Retinal pigment epithelial cell (primary cell): ENCODE measurements at regions not wholly inside any gene's neighbourhood (a gene's known extent, or its start where the extent isn't known, plus 50 kb on each side); places are given as distances from the start of the nearest gene placed in this dataset.

Experiments used
- DNase-seq: peaks from one replicate; pipeline ENCODE4 v3.0.0-alpha.2; 2010; ENCODE audit warnings: low read depth
- H3K4me3 ChIP-seq: 2 replicates; pipeline ENCODE4 v1.5.1; 2011; ENCODE audit warnings: mild to moderate bottlenecking, low read length, control low read depth, moderate library complexity
- CTCF ChIP-seq: conservative IDR thresholded peaks from 2 replicates; pipeline ENCODE4 v1.5.1; 2011; ENCODE audit warnings: low read depth, low read length, control low read depth, inconsistent platforms

- no peak overlapping the region for H3K4me3 ChIP-seq
- no peak for DNase-seq
- no peak for TF ChIP-seq CTCF
Observed at GRCh38 chr6:48472535-48472934, 361.5 kb upstream of the PTCHD4 start.

DNA sequence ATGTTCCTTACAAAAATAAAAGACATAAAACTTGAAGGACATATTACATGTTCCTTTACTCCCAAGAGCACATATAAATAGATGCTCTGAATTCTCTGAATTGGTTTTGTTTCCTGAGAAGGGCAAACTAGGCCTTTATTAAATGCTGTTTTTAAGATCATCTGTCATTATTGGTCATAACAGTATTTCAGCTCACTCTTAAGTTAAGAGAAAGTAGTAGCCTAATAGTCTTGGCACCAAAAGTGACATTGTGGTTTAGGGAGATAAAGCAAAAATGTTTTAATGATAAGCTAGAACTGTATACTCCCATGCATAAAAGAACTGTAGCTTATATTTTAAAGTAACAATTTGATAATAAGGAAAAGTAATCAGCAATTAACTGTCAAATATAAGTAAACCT is 361.1 kb upstream of the PTCHD4 start:
- no peak for TF ChIP-seq CTCF
- no peak overlapping the region for H3K4me3 ChIP-seq
- peak; percentile 24 for DNase-seq

- DNase-seq, result no peak
- TF ChIP-seq CTCF, result no peak
- H3K4me3 ChIP-seq, result no peak overlapping the region
Observed at GRCh38 chr6:48471326-48471725, 360.3 kb upstream of the PTCHD4 start.

GRCh38 chr6:48449002-48449401 is 338.0 kb upstream of the PTCHD4 start:
- DNase-seq, result no peak
- TF ChIP-seq CTCF, result peak; percentile 16
- no peak overlapping the region for H3K4me3 ChIP-seq

DNA sequence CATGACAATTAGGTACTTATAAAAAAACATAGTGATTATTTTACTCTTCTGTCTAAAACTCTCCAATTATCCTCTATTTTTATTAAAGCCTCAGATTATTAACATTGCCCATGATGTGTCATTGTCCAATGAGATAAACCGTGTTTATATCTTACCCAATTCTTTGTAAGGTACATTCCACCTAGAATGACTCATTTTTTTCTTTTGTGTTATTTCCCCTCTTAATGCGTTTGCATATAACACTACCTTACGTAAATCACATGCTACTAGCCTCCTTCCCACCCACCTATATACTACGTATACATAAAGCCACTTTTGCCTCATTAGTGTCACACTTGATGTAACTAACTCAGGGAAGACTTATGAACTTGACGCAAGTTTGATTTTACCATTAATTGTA is 336.3 kb upstream of the PTCHD4 start:
- DNase-seq, result no peak
- no peak for TF ChIP-seq CTCF
- no peak overlapping the region for H3K4me3 ChIP-seq

DNA sequence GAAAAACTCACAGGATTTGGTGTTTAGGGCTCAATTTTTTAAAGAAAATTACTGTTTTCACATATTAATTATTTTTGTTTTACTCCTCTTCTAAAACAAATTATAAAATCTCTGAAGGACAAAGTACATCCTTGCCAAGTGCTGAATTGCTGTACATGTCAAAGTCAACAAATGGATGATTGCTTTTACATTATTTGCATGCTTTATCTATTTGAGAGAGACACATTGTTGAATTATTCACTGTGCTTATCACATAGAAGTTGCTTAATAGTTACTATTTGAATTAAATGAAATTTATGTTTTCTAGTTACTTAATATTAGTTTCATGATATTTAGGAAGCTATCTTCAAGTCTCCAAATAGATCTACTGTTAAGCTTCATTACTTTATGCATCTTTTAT is 318.6 kb upstream of the PTCHD4 start:
- DNase-seq, result no peak
- no peak for TF ChIP-seq CTCF

GRCh38 chr6:48429021-48429420 is 318.0 kb upstream of the PTCHD4 start:
- no peak overlapping the region for H3K4me3 ChIP-seq
- TF ChIP-seq CTCF, result no peak
- no peak for DNase-seq

More for the DNA sequence above, 318.6 kb upstream of the PTCHD4 start:
- H3K4me3 ChIP-seq, result no peak overlapping the region
